ENCODE measurements at regions not wholly inside any gene's neighbourhood (a gene's known extent, or its start where the extent isn't known, plus 50 kb on each side); places are given as distances from the start of the nearest gene placed in this dataset.

DNA sequence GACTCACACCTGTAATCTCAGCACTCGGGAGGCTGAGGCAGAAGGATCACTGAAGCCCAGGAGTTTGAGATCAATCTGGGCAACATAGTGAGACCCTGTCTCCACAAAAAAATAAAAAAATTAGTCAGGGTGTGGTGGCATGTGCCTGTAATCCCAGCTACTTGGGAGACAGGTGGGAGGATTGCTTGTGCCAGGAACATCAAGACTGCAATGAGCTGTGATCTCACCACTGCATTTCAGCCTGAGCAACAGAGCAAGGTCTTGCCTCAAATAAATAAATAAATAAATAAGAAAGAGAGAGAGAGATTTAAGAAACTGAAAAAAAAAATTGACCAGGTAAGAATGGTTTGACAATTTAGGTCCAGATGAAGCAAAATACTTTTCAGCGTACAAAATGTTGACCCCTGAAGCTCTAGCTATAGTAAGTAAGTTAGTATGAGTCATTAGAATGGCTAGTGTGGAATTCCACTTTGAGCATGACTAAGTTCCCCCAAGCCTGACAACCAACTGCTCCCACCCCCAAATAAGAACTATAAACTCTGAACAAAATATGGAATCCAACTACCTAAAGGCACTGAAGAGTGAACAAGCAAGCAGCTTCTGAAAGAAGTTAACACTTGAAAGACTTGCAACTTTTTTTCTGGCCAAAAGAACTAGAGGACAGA lies 217.8 kb upstream of the TLE4 start:
- no peak for TF ChIP-seq POLR2AphosphoS5 (IDR thresholded peaks at IDR 0.05)
- no peak for TF ChIP-seq POLR2A (IDR thresholded peaks at IDR 0.05)

All from stomach (tissue), 4 donors.